ENCODE measurements at regions not wholly inside any gene's neighbourhood (a gene's known extent, or its start where the extent isn't known, plus 50 kb on each side); places are given as distances from the start of the nearest gene placed in this dataset.

DNA sequence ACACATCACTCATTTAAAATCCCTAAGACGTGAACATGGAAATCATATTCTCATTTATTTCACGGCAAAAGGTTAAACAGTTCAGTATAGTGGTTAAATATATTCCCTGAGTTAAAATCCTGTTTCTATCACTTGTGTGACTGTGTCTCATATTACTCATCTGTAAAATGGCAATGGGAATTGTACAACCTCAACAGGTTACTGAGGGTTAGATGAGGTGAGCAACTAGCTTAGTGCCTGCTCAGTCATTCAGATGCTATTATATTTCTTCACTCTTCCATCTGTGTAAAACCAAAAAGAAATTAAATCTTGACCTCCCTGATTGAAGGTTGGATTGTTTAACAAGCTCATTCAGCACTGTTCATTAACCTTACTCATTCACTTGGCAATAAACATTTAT, 212.4 kb upstream of the STK17B start:
- no peaks in the 10 kb centered on the region for H3K36me3 Mint-ChIP-seq (ENCODE audit: low read depth)
- no peaks in the 10 kb centered on the region for H3K4me1 ChIP-seq (ENCODE audit: insufficient read depth)
- H3K4me1 Mint-ChIP-seq = no peaks in the 10 kb centered on the region
- H3K27me3 Mint-ChIP-seq (ENCODE audit: insufficient read depth, low read depth, poor library complexity) = no peaks in the 10 kb centered on the region
- DNase-seq (ENCODE audit: low spot score) (no peak), ATAC-seq (no peak)
- H3K9me3 Mint-ChIP-seq = no peaks in the 10 kb centered on the region
- no peaks in the 10 kb centered on the region for H3F3A ChIP-seq (replicated peaks; ENCODE audit: low read depth)
- no peak overlapping the region for H3K4me3 Mint-ChIP-seq
- no peak overlapping the region for H3K4me3 ChIP-seq
- H3K27ac Mint-ChIP-seq = no peak overlapping the region
- H3K36me3 ChIP-seq (ENCODE audit: insufficient read depth) = no peaks in the 10 kb centered on the region
- H3K9me2 ChIP-seq (ENCODE audit: insufficient read depth) = no peaks in the 10 kb centered on the region
- no peak overlapping the region for H3K27ac ChIP-seq (ENCODE audit: low read depth)
- no peaks in the 10 kb centered on the region for H3K27me3 ChIP-seq (ENCODE audit: insufficient read depth)
- H3K4me2 ChIP-seq = no peak overlapping the region
- no peaks in the 10 kb centered on the region for H3K79me2 ChIP-seq (replicated peaks; ENCODE audit: insufficient read depth)
- TF ChIP-seq ZNF331 (CRISPR knock-in tag; IDR thresholded peaks at IDR 0.05; ENCODE audit: low read depth) = no peak
- no peak for TF ChIP-seq EZH2phosphoT487 (IDR thresholded peaks at IDR 0.05; ENCODE audit: unreplicated experiment)
- TF ChIP-seq, protein P1, sequence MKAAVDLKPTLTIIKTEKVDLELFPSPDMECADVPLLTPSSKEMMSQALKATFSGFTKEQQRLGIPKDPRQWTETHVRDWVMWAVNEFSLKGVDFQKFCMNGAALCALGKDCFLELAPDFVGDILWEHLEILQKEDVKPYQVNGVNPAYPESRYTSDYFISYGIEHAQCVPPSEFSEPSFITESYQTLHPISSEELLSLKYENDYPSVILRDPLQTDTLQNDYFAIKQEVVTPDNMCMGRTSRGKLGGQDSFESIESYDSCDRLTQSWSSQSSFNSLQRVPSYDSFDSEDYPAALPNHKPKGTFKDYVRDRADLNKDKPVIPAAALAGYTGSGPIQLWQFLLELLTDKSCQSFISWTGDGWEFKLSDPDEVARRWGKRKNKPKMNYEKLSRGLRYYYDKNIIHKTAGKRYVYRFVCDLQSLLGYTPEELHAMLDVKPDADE (IDR thresholded peaks at IDR 0.05) = no peak
- TF ChIP-seq NANOG (IDR thresholded peaks at IDR 0.05; ENCODE audit: borderline replicate concordance) = no peak
- no peak for TF ChIP-seq CREB1 (CRISPR knock-in tag; IDR thresholded peaks at IDR 0.05; ENCODE audit: low read depth)
- TF ChIP-seq, protein P2, sequence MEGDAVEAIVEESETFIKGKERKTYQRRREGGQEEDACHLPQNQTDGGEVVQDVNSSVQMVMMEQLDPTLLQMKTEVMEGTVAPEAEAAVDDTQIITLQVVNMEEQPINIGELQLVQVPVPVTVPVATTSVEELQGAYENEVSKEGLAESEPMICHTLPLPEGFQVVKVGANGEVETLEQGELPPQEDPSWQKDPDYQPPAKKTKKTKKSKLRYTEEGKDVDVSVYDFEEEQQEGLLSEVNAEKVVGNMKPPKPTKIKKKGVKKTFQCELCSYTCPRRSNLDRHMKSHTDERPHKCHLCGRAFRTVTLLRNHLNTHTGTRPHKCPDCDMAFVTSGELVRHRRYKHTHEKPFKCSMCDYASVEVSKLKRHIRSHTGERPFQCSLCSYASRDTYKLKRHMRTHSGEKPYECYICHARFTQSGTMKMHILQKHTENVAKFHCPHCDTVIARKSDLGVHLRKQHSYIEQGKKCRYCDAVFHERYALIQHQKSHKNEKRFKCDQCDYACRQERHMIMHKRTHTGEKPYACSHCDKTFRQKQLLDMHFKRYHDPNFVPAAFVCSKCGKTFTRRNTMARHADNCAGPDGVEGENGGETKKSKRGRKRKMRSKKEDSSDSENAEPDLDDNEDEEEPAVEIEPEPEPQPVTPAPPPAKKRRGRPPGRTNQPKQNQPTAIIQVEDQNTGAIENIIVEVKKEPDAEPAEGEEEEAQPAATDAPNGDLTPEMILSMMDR (conservative IDR thresholded peaks at IDR 0.05; ENCODE audit: low read depth in 2 of 2) = no peak
- TF ChIP-seq POLR2AphosphoS5 (IDR thresholded peaks at IDR 0.05; ENCODE audit: low read depth) = no peak
- no peak for TF ChIP-seq ZNF462 (CRISPR knock-in tag; IDR thresholded peaks at IDR 0.05)
- TF ChIP-seq EZH2 (IDR thresholded peaks at IDR 0.05; ENCODE audit: low read depth, unreplicated experiment) = no peak
- TF ChIP-seq, protein P3, sequence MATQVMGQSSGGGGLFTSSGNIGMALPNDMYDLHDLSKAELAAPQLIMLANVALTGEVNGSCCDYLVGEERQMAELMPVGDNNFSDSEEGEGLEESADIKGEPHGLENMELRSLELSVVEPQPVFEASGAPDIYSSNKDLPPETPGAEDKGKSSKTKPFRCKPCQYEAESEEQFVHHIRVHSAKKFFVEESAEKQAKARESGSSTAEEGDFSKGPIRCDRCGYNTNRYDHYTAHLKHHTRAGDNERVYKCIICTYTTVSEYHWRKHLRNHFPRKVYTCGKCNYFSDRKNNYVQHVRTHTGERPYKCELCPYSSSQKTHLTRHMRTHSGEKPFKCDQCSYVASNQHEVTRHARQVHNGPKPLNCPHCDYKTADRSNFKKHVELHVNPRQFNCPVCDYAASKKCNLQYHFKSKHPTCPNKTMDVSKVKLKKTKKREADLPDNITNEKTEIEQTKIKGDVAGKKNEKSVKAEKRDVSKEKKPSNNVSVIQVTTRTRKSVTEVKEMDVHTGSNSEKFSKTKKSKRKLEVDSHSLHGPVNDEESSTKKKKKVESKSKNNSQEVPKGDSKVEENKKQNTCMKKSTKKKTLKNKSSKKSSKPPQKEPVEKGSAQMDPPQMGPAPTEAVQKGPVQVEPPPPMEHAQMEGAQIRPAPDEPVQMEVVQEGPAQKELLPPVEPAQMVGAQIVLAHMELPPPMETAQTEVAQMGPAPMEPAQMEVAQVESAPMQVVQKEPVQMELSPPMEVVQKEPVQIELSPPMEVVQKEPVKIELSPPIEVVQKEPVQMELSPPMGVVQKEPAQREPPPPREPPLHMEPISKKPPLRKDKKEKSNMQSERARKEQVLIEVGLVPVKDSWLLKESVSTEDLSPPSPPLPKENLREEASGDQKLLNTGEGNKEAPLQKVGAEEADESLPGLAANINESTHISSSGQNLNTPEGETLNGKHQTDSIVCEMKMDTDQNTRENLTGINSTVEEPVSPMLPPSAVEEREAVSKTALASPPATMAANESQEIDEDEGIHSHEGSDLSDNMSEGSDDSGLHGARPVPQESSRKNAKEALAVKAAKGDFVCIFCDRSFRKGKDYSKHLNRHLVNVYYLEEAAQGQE (IDR thresholded peaks at IDR 0.05; ENCODE audit: unreplicated experiment) = no peak
- TF ChIP-seq STAT1 (IDR thresholded peaks at IDR 0.05; ENCODE audit: unreplicated experiment) = no peak
- no peak for TF ChIP-seq JUNB (IDR thresholded peaks at IDR 0.05; ENCODE audit: unreplicated experiment)
- TF ChIP-seq ZNF114 (CRISPR knock-in tag; IDR thresholded peaks at IDR 0.05) = no peak
- H2AFZ ChIP-seq = no peak overlapping the region
- H4K20me1 ChIP-seq (replicated peaks; ENCODE audit: insufficient read depth) = no peaks in the 10 kb centered on the region

Measured in GM23338 (cell line).